ENCODE measurements at regions not wholly inside any gene's neighbourhood (a gene's known extent, or its start where the extent isn't known, plus 50 kb on each side); places are given as distances from the start of the nearest gene placed in this dataset.

DNA sequence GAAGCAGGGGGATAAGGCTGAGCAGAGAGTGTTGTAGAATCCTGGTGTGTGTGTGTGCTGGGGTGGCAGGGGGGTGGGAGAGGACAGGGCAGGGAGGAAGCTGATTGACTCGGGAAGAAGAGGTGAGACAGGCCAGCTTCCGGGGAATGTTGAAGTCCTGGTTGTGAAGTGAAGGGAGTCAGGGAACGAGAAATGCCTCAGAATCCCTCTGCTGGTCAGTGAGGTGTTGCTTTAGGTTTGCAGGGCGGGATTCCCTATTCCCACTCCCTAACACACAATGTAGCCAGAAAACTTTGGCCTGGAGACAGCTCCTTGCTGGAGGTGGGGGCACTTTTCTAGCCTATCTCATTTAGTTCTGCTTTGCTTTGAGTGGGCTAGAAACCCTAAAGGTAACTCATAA is 265.1 kb downstream of the HAUS1 start:
- H3K9ac ChIP-seq (ENCODE audit: low read length), result no peak overlapping the region
- H3K4me3 ChIP-seq (ENCODE audit: low read length), result no peak overlapping the region
- no peaks in the 10 kb centered on the region for H3K27me3 ChIP-seq (ENCODE audit: control insufficient read depth, insufficient read depth, low read length)
- H3K36me3 ChIP-seq (ENCODE audit: control insufficient read depth, insufficient read depth, low read length), result no peaks in the 10 kb centered on the region
- H3K4me1 ChIP-seq (ENCODE audit: control insufficient read depth, insufficient read depth, low read length), result no peaks in the 10 kb centered on the region
- no peaks in the 10 kb centered on the region for H3K9me3 ChIP-seq (ENCODE audit: control insufficient read depth, low read length)

DNA sequence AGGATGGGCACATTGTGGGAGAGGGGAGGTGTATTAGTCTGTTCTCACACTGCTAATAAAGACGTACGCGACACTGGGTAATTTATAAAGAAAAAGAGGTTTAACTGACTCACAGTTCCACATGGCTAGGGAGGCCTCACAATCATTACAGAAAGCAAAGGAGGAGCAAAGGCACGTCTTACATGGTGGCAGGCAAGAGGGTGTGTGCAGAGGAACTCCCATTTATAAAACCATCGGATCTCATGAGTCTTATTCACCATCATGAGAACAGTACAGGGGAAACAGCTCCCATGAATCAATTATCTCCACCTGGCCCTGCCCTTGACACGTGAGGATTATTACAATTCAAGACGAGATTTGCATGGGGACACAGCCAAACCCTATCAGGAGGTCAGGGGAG is 266.7 kb downstream of the HAUS1 start:
- H3K9ac ChIP-seq (ENCODE audit: low read length), result no peak overlapping the region
- no peak overlapping the region for H3K4me3 ChIP-seq (ENCODE audit: low read length)
- H3K36me3 ChIP-seq (ENCODE audit: control insufficient read depth, insufficient read depth, low read length), result no peaks in the 10 kb centered on the region
- H3K27me3 ChIP-seq (ENCODE audit: control insufficient read depth, insufficient read depth, low read length), result no peaks in the 10 kb centered on the region
- H3K4me1 ChIP-seq (ENCODE audit: control insufficient read depth, insufficient read depth, low read length), result no peaks in the 10 kb centered on the region
- H3K9me3 ChIP-seq (ENCODE audit: control insufficient read depth, low read length), result no peaks in the 10 kb centered on the region

DNA sequence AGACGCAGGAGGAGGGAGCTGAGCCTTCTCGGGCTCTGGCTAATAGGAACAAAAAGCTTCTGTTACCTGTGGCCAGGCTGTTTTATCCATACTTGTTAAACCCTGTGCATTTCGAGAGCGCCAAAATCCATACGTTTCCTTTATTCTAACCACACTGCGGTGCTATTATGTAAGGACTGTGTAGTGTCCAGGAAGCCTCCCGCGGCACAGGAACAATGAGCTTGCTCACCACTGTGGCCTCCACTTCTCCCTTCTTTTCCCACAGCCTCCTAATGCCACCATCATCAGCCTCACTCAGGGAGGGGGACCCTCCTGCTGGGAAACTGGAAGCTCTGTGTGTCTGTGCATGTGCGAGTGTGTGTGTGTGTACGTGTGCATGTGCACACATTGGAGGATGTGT is 268.5 kb downstream of the HAUS1 start:
- Histone ChIP-seq H3K4me3 (ENCODE audit: low read length) (no peak overlapping the region), H3K9me3 (ENCODE audit: control insufficient read depth, low read length) (no peaks in the 10 kb centered on the region), H3K9ac (ENCODE audit: low read length) (no peak overlapping the region), H3K36me3 (ENCODE audit: control insufficient read depth, insufficient read depth, low read length) (no peaks in the 10 kb centered on the region), H3K27me3 (ENCODE audit: control insufficient read depth, insufficient read depth, low read length) (no peaks in the 10 kb centered on the region), H3K4me1 (ENCODE audit: control insufficient read depth, insufficient read depth, low read length) (no peaks in the 10 kb centered on the region)

DNA sequence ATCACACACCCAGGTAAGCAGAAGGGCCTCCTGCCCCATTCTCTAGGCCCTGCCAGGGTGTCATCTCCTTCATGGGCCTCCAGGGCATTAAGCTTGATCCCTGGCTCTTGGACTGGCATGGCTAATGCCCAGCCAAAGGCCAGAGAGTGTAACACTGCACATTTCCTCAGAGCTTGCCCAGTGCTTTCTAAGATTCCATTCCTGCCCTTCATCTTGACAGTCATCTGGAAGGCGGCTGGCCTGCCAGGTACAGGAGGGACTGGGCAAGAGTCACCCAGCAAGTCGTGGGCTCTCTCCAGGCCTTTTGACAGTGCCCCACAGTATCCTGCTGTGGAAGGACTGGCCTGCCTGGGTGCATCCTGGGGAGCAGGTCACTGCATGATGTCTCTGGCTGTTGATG is 268.9 kb downstream of the HAUS1 start:
- Histone ChIP-seq H3K36me3 (ENCODE audit: control insufficient read depth, insufficient read depth, low read length) (no peaks in the 10 kb centered on the region), H3K4me1 (ENCODE audit: control insufficient read depth, insufficient read depth, low read length) (no peaks in the 10 kb centered on the region), H3K4me3 (ENCODE audit: low read length) (no peak overlapping the region), H3K27me3 (ENCODE audit: control insufficient read depth, insufficient read depth, low read length) (no peaks in the 10 kb centered on the region), H3K9me3 (ENCODE audit: control insufficient read depth, low read length) (no peaks in the 10 kb centered on the region), H3K9ac (ENCODE audit: low read length) (no peak overlapping the region)

DNA sequence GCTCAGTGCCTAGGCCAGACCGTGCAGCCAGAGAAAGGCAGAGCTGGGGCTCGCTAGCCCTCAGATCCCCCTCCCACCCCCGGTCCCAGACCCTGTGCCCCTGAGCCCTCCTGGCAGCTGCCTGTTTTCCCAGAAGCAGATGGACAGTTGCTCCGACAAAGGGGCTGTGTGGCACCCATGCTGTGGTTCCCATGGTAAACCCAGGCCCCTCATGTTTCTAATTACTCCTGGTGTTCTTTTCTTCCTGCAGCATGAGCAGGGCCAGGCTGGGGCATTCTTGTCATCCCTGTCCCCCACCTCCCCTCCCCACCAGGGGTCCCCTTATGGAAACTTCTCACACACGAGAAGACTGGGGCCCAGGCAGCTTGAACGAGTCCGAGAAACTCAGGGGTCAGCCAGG is 269.6 kb downstream of the HAUS1 start:
- H3K27me3 ChIP-seq (ENCODE audit: control insufficient read depth, insufficient read depth, low read length), result no peaks in the 10 kb centered on the region
- no peaks in the 10 kb centered on the region for H3K36me3 ChIP-seq (ENCODE audit: control insufficient read depth, insufficient read depth, low read length)
- no peak overlapping the region for H3K4me3 ChIP-seq (ENCODE audit: low read length)
- no peaks in the 10 kb centered on the region for H3K9me3 ChIP-seq (ENCODE audit: control insufficient read depth, low read length)
- H3K9ac ChIP-seq (ENCODE audit: low read length), result no peak overlapping the region
- no peaks in the 10 kb centered on the region for H3K4me1 ChIP-seq (ENCODE audit: control insufficient read depth, insufficient read depth, low read length)

DNA sequence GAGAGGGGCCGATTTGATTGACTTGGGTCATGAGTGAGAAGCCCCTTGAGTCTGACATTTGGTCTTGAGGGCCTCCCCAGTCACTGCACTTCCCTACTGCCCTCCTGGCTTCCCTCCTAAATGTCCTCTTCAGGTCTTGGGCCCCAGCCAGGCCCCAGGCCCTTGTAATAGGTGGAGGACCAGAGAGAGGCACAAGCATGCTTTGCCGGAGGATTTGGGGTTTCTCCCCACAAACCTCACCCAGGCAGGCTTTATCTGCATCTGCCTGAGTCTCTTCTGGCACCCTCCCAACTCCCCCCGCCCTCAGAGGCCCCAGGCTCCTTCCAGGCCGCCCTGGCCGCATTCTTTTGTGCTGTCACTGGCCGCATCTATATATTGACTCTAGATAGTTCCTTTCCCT is 270.7 kb downstream of the HAUS1 start:
- Histone ChIP-seq H3K4me1 (ENCODE audit: control insufficient read depth, insufficient read depth, low read length) (no peaks in the 10 kb centered on the region), H3K36me3 (ENCODE audit: control insufficient read depth, insufficient read depth, low read length) (no peaks in the 10 kb centered on the region), H3K9ac (ENCODE audit: low read length) (no peak overlapping the region), H3K9me3 (ENCODE audit: control insufficient read depth, low read length) (no peaks in the 10 kb centered on the region), H3K27me3 (ENCODE audit: control insufficient read depth, insufficient read depth, low read length) (no peaks in the 10 kb centered on the region), H3K4me3 (ENCODE audit: low read length) (no peak overlapping the region)

DNA sequence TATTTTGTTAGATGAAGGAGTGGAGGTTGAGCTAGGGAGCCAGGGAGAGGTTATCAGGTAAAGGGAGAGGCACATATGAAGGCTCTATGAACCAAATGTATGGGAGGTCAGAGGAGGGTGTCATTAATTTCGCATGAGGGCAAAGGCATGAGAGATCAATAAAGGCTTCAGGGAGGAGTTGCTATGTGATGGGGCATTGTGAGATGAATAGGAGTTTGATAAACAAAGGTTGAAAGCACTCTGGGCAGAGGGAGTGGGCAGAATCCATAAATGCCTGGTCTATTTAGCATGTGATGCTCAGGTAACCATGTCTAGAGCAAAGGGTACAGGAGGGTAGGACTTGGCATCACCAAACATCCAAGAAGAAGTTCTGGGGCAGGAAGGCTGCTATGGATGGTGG is 273.4 kb downstream of the HAUS1 start:
- Histone ChIP-seq H3K27me3 (ENCODE audit: control insufficient read depth, insufficient read depth, low read length) (no peaks in the 10 kb centered on the region), H3K9me3 (ENCODE audit: control insufficient read depth, low read length) (no peaks in the 10 kb centered on the region), H3K4me1 (ENCODE audit: control insufficient read depth, insufficient read depth, low read length) (no peaks in the 10 kb centered on the region), H3K36me3 (ENCODE audit: control insufficient read depth, insufficient read depth, low read length) (no peaks in the 10 kb centered on the region), H3K4me3 (ENCODE audit: low read length) (no peak overlapping the region), H3K9ac (ENCODE audit: low read length) (no peak overlapping the region)

DNA sequence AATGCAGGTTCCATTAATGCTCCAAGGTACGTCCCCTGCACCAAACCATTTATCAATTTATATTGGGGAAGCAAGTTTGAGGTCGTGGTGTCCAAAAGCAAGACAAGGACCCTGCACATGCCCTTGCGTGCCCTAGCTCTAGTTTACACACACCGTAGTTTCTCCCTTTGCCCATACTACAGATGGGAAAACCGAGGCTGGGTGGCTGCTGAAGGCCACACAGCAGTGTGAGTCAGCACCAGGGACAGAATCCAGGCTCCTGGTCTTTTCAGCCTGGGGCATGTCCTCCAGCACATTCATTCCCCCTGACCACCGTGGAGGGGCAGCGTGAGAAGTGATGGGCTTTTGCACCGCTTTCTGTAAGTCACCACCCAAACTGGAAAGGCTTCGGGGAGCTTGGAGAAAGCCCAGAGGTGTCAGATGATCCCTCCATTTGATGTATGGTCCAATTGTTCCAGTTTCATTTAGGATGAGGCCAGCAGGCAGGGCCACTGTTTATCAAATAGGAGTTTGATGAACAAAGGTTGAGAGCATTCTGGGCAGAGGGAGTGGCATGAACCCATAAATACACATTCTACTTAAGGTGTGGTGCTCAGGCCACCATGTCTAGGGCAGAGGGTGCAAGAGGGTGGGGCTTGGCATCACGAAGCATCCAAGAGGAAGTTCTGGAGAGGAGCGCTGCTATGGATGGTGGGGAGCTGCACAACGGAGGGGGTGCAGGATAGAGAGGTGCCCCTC is 274.1 kb downstream of the HAUS1 start:
- no peak overlapping the region for H3K9ac ChIP-seq (ENCODE audit: low read length)
- H3K4me1 ChIP-seq (ENCODE audit: control insufficient read depth, insufficient read depth, low read length), result no peaks in the 10 kb centered on the region
- no peak overlapping the region for H3K4me3 ChIP-seq (ENCODE audit: low read length)
- H3K27me3 ChIP-seq (ENCODE audit: control insufficient read depth, insufficient read depth, low read length), result no peaks in the 10 kb centered on the region
- H3K36me3 ChIP-seq (ENCODE audit: control insufficient read depth, insufficient read depth, low read length), result no peaks in the 10 kb centered on the region
- no peaks in the 10 kb centered on the region for H3K9me3 ChIP-seq (ENCODE audit: control insufficient read depth, low read length)

DNA sequence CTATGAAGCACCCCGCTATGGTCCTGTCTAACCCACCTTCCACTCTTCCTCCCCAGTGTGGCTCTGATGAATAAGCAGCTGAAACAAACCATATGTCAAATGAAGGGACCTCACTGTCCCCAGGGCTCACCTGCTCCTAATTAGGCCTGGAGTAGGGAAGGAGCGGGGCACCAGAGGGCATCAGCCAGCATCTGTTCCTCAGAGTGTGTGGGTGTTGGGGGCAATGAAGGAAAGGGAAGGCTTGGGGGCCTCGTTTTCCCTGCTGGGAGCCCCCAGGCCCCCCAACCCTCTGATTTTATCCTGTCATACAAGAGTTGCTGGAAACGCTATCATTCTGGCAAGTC is 274.7 kb downstream of the HAUS1 start:
- Histone ChIP-seq H3K36me3 (ENCODE audit: control insufficient read depth, insufficient read depth, low read length) (no peaks in the 10 kb centered on the region), H3K9ac (ENCODE audit: low read length) (no peak overlapping the region), H3K9me3 (ENCODE audit: control insufficient read depth, low read length) (no peaks in the 10 kb centered on the region), H3K27me3 (ENCODE audit: control insufficient read depth, insufficient read depth, low read length) (no peaks in the 10 kb centered on the region), H3K4me3 (ENCODE audit: low read length) (no peak overlapping the region), H3K4me1 (ENCODE audit: control insufficient read depth, insufficient read depth, low read length) (no peaks in the 10 kb centered on the region)

DNA sequence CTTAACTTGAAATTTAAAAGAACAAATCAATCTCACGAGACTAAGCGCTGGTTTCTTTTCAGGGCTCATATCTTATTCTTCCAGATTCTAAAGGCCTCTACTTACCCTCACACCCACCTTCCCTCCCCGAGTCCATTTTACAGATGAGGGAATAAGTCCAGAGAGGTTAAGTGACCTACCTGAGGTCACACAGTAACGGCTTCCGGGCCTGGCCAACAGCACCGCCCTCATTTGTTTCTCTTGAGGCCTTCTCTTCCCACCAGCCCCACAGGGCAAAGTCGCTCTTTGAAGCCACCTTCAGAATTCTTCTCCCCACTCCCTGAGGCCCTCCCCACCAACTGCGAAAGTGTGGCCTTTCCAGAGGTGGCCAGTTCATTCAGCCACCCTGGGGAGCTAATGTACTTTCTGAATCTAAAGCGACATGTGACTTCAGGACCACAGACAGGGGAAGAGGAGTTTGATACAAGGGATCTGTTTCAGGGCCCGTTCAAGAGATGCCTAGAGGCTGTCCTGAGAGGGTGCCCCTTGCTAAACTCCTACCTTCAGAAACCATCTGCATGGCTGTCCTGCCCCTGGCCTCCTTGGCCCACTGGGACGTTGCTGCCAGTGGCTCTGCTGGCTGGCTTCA is 275.3 kb downstream of the HAUS1 start:
- Histone ChIP-seq H3K9ac (ENCODE audit: low read length) (no peak overlapping the region), H3K36me3 (ENCODE audit: control insufficient read depth, insufficient read depth, low read length) (no peaks in the 10 kb centered on the region), H3K4me3 (ENCODE audit: low read length) (no peak overlapping the region), H3K4me1 (ENCODE audit: control insufficient read depth, insufficient read depth, low read length) (no peaks in the 10 kb centered on the region), H3K27me3 (ENCODE audit: control insufficient read depth, insufficient read depth, low read length) (no peaks in the 10 kb centered on the region), H3K9me3 (ENCODE audit: control insufficient read depth, low read length) (no peaks in the 10 kb centered on the region)

DNA sequence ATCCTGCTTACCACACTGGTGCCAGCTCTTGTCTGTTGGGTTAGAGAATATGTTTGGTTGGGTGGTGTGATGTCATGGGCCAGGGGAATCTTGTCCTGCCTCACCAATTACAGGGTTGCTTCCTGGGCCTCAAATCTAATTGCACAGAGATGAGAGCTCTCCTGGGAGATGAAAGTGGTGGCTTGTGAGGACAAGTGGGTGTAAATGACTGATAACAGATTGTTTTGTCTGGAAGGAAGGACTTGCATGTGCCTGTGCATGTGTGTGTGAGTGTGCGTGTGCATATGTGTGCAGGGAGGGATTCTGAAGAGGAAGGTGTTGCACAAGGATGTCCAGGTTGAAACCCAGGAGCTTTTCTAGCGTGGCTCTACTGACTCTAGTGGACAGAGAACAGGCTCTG is 271.9 kb downstream of the LOXHD1 start:
- no peaks in the 10 kb centered on the region for H3K27me3 ChIP-seq (ENCODE audit: control insufficient read depth, insufficient read depth, low read length)
- no peaks in the 10 kb centered on the region for H3K36me3 ChIP-seq (ENCODE audit: control insufficient read depth, insufficient read depth, low read length)
- H3K9ac ChIP-seq (ENCODE audit: low read length), result no peak overlapping the region
- H3K4me3 ChIP-seq (ENCODE audit: low read length), result no peak overlapping the region
- no peaks in the 10 kb centered on the region for H3K9me3 ChIP-seq (ENCODE audit: control insufficient read depth, low read length)
- H3K4me1 ChIP-seq (ENCODE audit: control insufficient read depth, insufficient read depth, low read length), result no peaks in the 10 kb centered on the region

DNA sequence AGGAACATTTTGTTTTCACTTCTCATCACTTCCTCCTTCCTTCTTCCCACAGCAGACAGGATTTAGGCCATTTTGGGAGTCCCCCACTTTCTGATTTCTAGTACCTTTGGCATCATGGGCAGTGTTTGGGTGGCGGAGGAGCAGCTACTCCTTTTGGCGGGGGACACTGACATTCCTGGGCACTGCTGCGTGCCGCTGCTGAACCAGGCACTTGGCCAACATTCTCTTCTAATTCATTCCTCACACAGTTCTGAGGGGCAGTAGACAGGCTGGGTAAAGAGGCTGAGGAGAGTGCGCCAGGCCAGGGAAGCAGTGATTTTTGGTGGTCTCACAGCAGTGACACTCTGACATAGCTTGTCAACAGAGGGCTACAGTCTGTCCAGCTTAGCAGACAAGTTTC is 270.2 kb downstream of the LOXHD1 start:
- Histone ChIP-seq H3K9ac (ENCODE audit: low read length) (no peak overlapping the region), H3K9me3 (ENCODE audit: control insufficient read depth, low read length) (no peaks in the 10 kb centered on the region), H3K4me1 (ENCODE audit: control insufficient read depth, insufficient read depth, low read length) (no peaks in the 10 kb centered on the region), H3K27me3 (ENCODE audit: control insufficient read depth, insufficient read depth, low read length) (no peaks in the 10 kb centered on the region), H3K4me3 (ENCODE audit: low read length) (no peak overlapping the region), H3K36me3 (ENCODE audit: control insufficient read depth, insufficient read depth, low read length) (no peaks in the 10 kb centered on the region)
